Activated CD4-positive, alpha-beta T cell treated with anti-CD3 and anti-CD28 coated beads, Interleukin-2, Interleukin-4, amounts not matched to agents 100 ng/mL and 50 ng/mL, durations not matched to agents 16 hours and 8 hours (primary cell): ENCODE measurements at regions not wholly inside any gene's neighbourhood (a gene's known extent, or its start where the extent isn't known, plus 50 kb on each side); places are given as distances from the start of the nearest gene placed in this dataset.

Source experiments
- DNase-seq: peaks from one replicate; pipeline ENCODE4 v3.0.0-alpha.2; 2020; ENCODE audit warnings: low spot score

GRCh38 chr2:788227-789032, 111.2 kb upstream of the TMEM18 start:
- no peak for DNase-seq

- no peak for DNase-seq
Measured at GRCh38 chr2:784753-785152, 107.5 kb upstream of the TMEM18 start.

GRCh38 chr2:780581-780980, 103.4 kb upstream of the TMEM18 start:
- no peak for DNase-seq

GRCh38 chr2:780002-780401, 102.8 kb upstream of the TMEM18 start:
- no peak for DNase-seq

GRCh38 chr2:778731-779350, 101.6 kb upstream of the TMEM18 start:
- no peak for DNase-seq

- DNase-seq, result no peak
Measured at GRCh38 chr2:777546-777945, 100.3 kb upstream of the TMEM18 start.

- no peak for DNase-seq
Measured at GRCh38 chr2:777051-777450, 99.8 kb upstream of the TMEM18 start.

GRCh38 chr2:776487-776886, 99.3 kb upstream of the TMEM18 start:
- DNase-seq, result no peak

- no peak for DNase-seq
Measured at GRCh38 chr2:776038-776437, 98.8 kb upstream of the TMEM18 start.

GRCh38 chr2:774436-774835, 97.2 kb upstream of the TMEM18 start:
- DNase-seq, result no peak

GRCh38 chr2:773256-774160, 96.3 kb upstream of the TMEM18 start:
- no peak for DNase-seq

- DNase-seq, result no peak
Measured at GRCh38 chr2:771538-771937, 94.3 kb upstream of the TMEM18 start.

- DNase-seq, result no peak
Measured at GRCh38 chr2:770776-771175, 93.6 kb upstream of the TMEM18 start.

- DNase-seq, result no peak
Measured at GRCh38 chr2:769771-770170, 92.6 kb upstream of the TMEM18 start.

- no peak for DNase-seq
Measured at GRCh38 chr2:768451-768850, 91.2 kb upstream of the TMEM18 start.

- DNase-seq, result no peak
Measured at GRCh38 chr2:767944-768343, 90.7 kb upstream of the TMEM18 start.

GRCh38 chr2:767440-767839, 90.2 kb upstream of the TMEM18 start:
- peak; percentile 10 for DNase-seq

- DNase-seq, result no peak
Measured at GRCh38 chr2:766255-766654, 89.0 kb upstream of the TMEM18 start.

- DNase-seq, result no peak
Measured at GRCh38 chr2:765369-765768, 88.2 kb upstream of the TMEM18 start.

- no peak for DNase-seq
Measured at GRCh38 chr2:763766-764525, 86.7 kb upstream of the TMEM18 start.

- DNase-seq, result no peak
Measured at GRCh38 chr2:762646-763045, 85.4 kb upstream of the TMEM18 start.

- DNase-seq, result no peak
Measured at GRCh38 chr2:761384-761783, 84.2 kb upstream of the TMEM18 start.
